Endothelial cell (in vitro differentiated cells): ENCODE measurements at regions not wholly inside any gene's neighbourhood (a gene's known extent, or its start where the extent isn't known, plus 50 kb on each side); places are given as distances from the start of the nearest gene placed in this dataset.

ENCODE experiments used
- DNase-seq: peaks from one replicate; pipeline ENCODE4 v3.0.0; 2021; ENCODE audit warnings: low spot score
- H3K27ac Mint-ChIP-seq: one replicate; pipeline ENCODE4 v1.8.0; 2021; ENCODE audit warnings: mixed read lengths, inconsistent platforms; ENCODE audit not compliant: unreplicated experiment
- H3K27me3 Mint-ChIP-seq: one replicate; pipeline ENCODE4 v1.8.0; 2021; ENCODE audit warnings: mild to moderate bottlenecking, moderate library complexity, mixed read lengths, inconsistent platforms; ENCODE audit not compliant: unreplicated experiment
- H3K36me3 Mint-ChIP-seq: one replicate; pipeline ENCODE4 v1.8.0; 2021; ENCODE audit warnings: mild to moderate bottlenecking, low read depth, mixed read lengths, inconsistent platforms; ENCODE audit not compliant: unreplicated experiment
- H3K4me1 Mint-ChIP-seq: one replicate; pipeline ENCODE4 v1.8.0; 2021; ENCODE audit warnings: mild to moderate bottlenecking, mixed read lengths, inconsistent platforms; ENCODE audit not compliant: unreplicated experiment
- H3K4me3 Mint-ChIP-seq: one replicate; pipeline ENCODE4 v1.8.0; 2021; ENCODE audit warnings: mild to moderate bottlenecking, mixed read lengths, inconsistent platforms; ENCODE audit not compliant: unreplicated experiment
- H3K9me3 Mint-ChIP-seq: one replicate; pipeline ENCODE4 v1.8.0; 2021; ENCODE audit warnings: mixed read lengths, inconsistent platforms; ENCODE audit not compliant: unreplicated experiment
- CTCF ChIP-seq: fragments of 200-600 bp; sonication (generic); IDR thresholded peaks from one replicate; pipeline ENCODE4 v1.5.0; 2021; ENCODE audit warnings: antibody characterized with exemption; ENCODE audit not compliant: unreplicated experiment

- DNase-seq, result no peak
- H3K4me3 Mint-ChIP-seq, result no peak overlapping the region
- no peak for TF ChIP-seq CTCF
- no peaks in the 10 kb centered on the region for H3K27me3 Mint-ChIP-seq
- no peaks in the 10 kb centered on the region for H3K9me3 Mint-ChIP-seq
- peaks cover 5% of the 10 kb centered on the region for H3K4me1 Mint-ChIP-seq
- H3K36me3 Mint-ChIP-seq, result no peaks in the 10 kb centered on the region
- H3K27ac Mint-ChIP-seq, result no peak overlapping the region
These were observed 120.4 kb upstream of the EOLA2 start for GRCh38 chrX:150058728-150059127.

GRCh38 chrX:150060406-150060805, 122.1 kb upstream of the EOLA2 start:
- Mint-ChIP-seq H3K9me3 (no peaks in the 10 kb centered on the region), H3K36me3 (no peaks in the 10 kb centered on the region), H3K4me1 (peaks cover 12% of the 10 kb centered on the region), H3K27ac (no peak overlapping the region), H3K27me3 (no peaks in the 10 kb centered on the region), H3K4me3 (no peak overlapping the region)
- TF ChIP-seq CTCF, result no peak
- DNase-seq, result no peak

GRCh38 chrX:150062292-150063137, 124.2 kb upstream of the EOLA2 start:
- Mint-ChIP-seq H3K9me3 (no peaks in the 10 kb centered on the region), H3K4me3 (no peak overlapping the region), H3K27ac (no peak overlapping the region), H3K4me1 (peaks cover 10% of the 10 kb centered on the region), H3K36me3 (no peaks in the 10 kb centered on the region), H3K27me3 (no peaks in the 10 kb centered on the region)
- DNase-seq, result no peak
- TF ChIP-seq CTCF, result no peak

- no peaks in the 10 kb centered on the region for H3K9me3 Mint-ChIP-seq
- TF ChIP-seq CTCF, result no peak
- no peaks in the 10 kb centered on the region for H3K36me3 Mint-ChIP-seq
- no peak overlapping the region for H3K4me3 Mint-ChIP-seq
- peaks cover 10% of the 10 kb centered on the region for H3K4me1 Mint-ChIP-seq
- DNase-seq, result no peak
- no peaks in the 10 kb centered on the region for H3K27me3 Mint-ChIP-seq
- H3K27ac Mint-ChIP-seq, result no peak overlapping the region
These were observed 124.8 kb upstream of the EOLA2 start for GRCh38 chrX:150063138-150063518.

GRCh38 chrX:150063674-150064073, 125.4 kb upstream of the EOLA2 start:
- no peaks in the 10 kb centered on the region for H3K27me3 Mint-ChIP-seq

More at GRCh38 chrX:150063674-150064073, 125.4 kb upstream of the EOLA2 start:
- peaks cover 10% of the 10 kb centered on the region for H3K4me1 Mint-ChIP-seq
- no peaks in the 10 kb centered on the region for H3K36me3 Mint-ChIP-seq
- H3K27ac Mint-ChIP-seq, result no peak overlapping the region
- TF ChIP-seq CTCF, result no peak
- H3K9me3 Mint-ChIP-seq, result no peaks in the 10 kb centered on the region
- DNase-seq, result no peak
- no peak overlapping the region for H3K4me3 Mint-ChIP-seq
